HG03457 (cell line): ENCODE measurements at regions not wholly inside any gene's neighbourhood (a gene's known extent, or its start where the extent isn't known, plus 50 kb on each side); places are given as distances from the start of the nearest gene placed in this dataset.
A peak's percentile ranks its signal among the peaks of the same experiment; 100 is the strongest.

Source experiments
- ATAC-seq: cut with Tn5 transposase; IDR thresholded peaks from one replicate; pipeline ENCODE4 v1.9.1; 2021; ENCODE audit warnings: moderate number of reproducible peaks; ENCODE audit not compliant: unreplicated experiment

DNA sequence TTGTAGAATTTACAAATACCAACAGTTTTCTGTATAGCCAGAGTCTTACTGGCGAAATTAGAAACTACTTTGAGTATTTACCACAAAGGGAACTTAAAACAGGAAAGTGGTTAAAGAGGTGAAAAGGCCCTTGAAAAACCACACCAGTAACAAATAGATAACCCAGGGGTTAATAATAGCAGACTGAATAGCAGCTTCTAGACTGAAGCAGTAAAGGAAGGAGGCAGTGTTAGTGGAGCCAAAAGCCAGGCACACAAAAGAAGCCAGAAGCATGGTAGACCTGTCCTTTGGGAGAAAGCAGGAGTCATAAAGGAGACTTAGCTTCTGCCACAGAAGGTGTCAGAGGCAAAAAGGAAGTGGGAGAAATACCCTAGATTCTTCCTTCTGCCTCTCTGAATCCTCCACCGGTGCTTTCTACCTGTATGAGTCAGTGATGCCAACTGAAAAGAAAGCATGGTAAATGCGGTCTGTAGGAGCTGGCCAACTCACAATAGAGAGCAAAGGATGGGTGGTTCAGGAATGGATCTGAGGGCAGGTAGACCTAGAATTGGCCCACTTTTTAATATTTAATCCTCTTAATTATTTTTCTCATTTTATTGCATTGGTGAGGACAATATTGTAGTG lies 97.3 kb downstream of the ARL6IP6 start:
- peak; percentile 52 for ATAC-seq

- ATAC-seq = no peak
Observed at GRCh38 chr2:152814475-152815030, 96.1 kb downstream of the ARL6IP6 start.

- no peak for ATAC-seq
Observed at GRCh38 chr2:152813351-152813750, 94.9 kb downstream of the ARL6IP6 start.
